Stimulated activated naive CD8-positive, alpha-beta T cell treated with anti-CD3 and anti-CD28 coated beads, Interleukin-15, Interleukin-2, amounts not matched to agents 100 ng/mL and 50 ng/mL, for 24 hours (primary cell): ENCODE measurements at regions not wholly inside any gene's neighbourhood (a gene's known extent, or its start where the extent isn't known, plus 50 kb on each side); places are given as distances from the start of the nearest gene placed in this dataset.

Experiments used
- H3K27ac Mint-ChIP-seq: one replicate; pipeline ENCODE4 v1.8.0; 2021; ENCODE audit warnings: mild to moderate bottlenecking, mixed read lengths
- H3K27me3 Mint-ChIP-seq: one replicate; pipeline ENCODE4 v1.8.0; 2021; ENCODE audit warnings: mixed read lengths
- H3K36me3 Mint-ChIP-seq: one replicate; pipeline ENCODE4 v1.8.0; 2021; ENCODE audit warnings: low read depth, mixed read lengths
- H3K4me1 Mint-ChIP-seq: one replicate; pipeline ENCODE4 v1.8.0; 2021; ENCODE audit warnings: low read depth, mixed read lengths
- H3K4me3 Mint-ChIP-seq: one replicate; pipeline ENCODE4 v1.8.0; 2021; ENCODE audit warnings: mild to moderate bottlenecking, mixed read lengths
- H3K9me3 Mint-ChIP-seq: one replicate; pipeline ENCODE4 v1.8.0; 2021; ENCODE audit warnings: mixed read lengths

GRCh38 chr5:126354012-126354857, 69.0 kb upstream of the GRAMD2B start:
- Mint-ChIP-seq H3K27me3 (peaks cover 1% of the 10 kb centered on the region), H3K9me3 (no peaks in the 10 kb centered on the region), H3K4me1 (peaks cover 15% of the 10 kb centered on the region), H3K36me3 (no peaks in the 10 kb centered on the region), H3K27ac (peak overlapping the region; percentile 32), H3K4me3 (peak overlapping the region; percentile 40)

GRCh38 chr5:126354858-126355731, 68.1 kb upstream of the GRAMD2B start:
- no peaks in the 10 kb centered on the region for H3K9me3 Mint-ChIP-seq
- H3K4me3 Mint-ChIP-seq: no peak overlapping the region
- no peak overlapping the region for H3K27ac Mint-ChIP-seq
- H3K4me1 Mint-ChIP-seq: peaks cover 15% of the 10 kb centered on the region
- H3K36me3 Mint-ChIP-seq: no peaks in the 10 kb centered on the region
- H3K27me3 Mint-ChIP-seq: no peaks in the 10 kb centered on the region

- peaks cover 15% of the 10 kb centered on the region for H3K4me1 Mint-ChIP-seq
- H3K36me3 Mint-ChIP-seq: no peaks in the 10 kb centered on the region
- no peak overlapping the region for H3K4me3 Mint-ChIP-seq
- no peaks in the 10 kb centered on the region for H3K27me3 Mint-ChIP-seq
- no peak overlapping the region for H3K27ac Mint-ChIP-seq
- H3K9me3 Mint-ChIP-seq: no peaks in the 10 kb centered on the region
These were observed 67.3 kb upstream of the GRAMD2B start for GRCh38 chr5:126355940-126356339.

- no peaks in the 10 kb centered on the region for H3K36me3 Mint-ChIP-seq
- H3K27ac Mint-ChIP-seq: no peak overlapping the region
- H3K4me1 Mint-ChIP-seq: peaks cover 15% of the 10 kb centered on the region
These were observed 65.4 kb upstream of the GRAMD2B start for GRCh38 chr5:126357585-126358342.

GRCh38 chr5:126358525-126358924, 64.7 kb upstream of the GRAMD2B start:
- no peak overlapping the region for H3K4me3 Mint-ChIP-seq
- H3K27ac Mint-ChIP-seq: no peak overlapping the region
- H3K4me1 Mint-ChIP-seq: peaks cover 16% of the 10 kb centered on the region
- H3K36me3 Mint-ChIP-seq: no peaks in the 10 kb centered on the region
- no peaks in the 10 kb centered on the region for H3K9me3 Mint-ChIP-seq
- no peaks in the 10 kb centered on the region for H3K27me3 Mint-ChIP-seq

More at GRCh38 chr5:126357585-126358342, 65.4 kb upstream of the GRAMD2B start:
- Mint-ChIP-seq H3K4me3 (no peak overlapping the region), H3K9me3 (no peaks in the 10 kb centered on the region), H3K27me3 (no peaks in the 10 kb centered on the region)

- Mint-ChIP-seq H3K36me3 (no peaks in the 10 kb centered on the region), H3K9me3 (no peaks in the 10 kb centered on the region), H3K4me1 (peaks cover 9% of the 10 kb centered on the region), H3K27me3 (no peaks in the 10 kb centered on the region), H3K4me3 (no peak overlapping the region), H3K27ac (no peak overlapping the region)
These were observed 63.3 kb upstream of the GRAMD2B start for GRCh38 chr5:126359884-126360283.

- Mint-ChIP-seq H3K27ac (no peak overlapping the region), H3K4me1 (peaks cover 4% of the 10 kb centered on the region), H3K9me3 (no peaks in the 10 kb centered on the region), H3K4me3 (no peak overlapping the region), H3K36me3 (no peaks in the 10 kb centered on the region), H3K27me3 (no peaks in the 10 kb centered on the region)
These were observed 62.7 kb upstream of the GRAMD2B start for GRCh38 chr5:126360467-126360866.

GRCh38 chr5:126363658-126364057, 59.6 kb upstream of the GRAMD2B start:
- Mint-ChIP-seq H3K27me3 (no peaks in the 10 kb centered on the region), H3K36me3 (no peaks in the 10 kb centered on the region), H3K4me1 (peaks cover 4% of the 10 kb centered on the region), H3K4me3 (no peak overlapping the region), H3K9me3 (no peaks in the 10 kb centered on the region), H3K27ac (no peak overlapping the region)

- no peaks in the 10 kb centered on the region for H3K9me3 Mint-ChIP-seq
- H3K36me3 Mint-ChIP-seq: no peaks in the 10 kb centered on the region
- no peaks in the 10 kb centered on the region for H3K27me3 Mint-ChIP-seq
- H3K4me3 Mint-ChIP-seq: no peak overlapping the region
- H3K4me1 Mint-ChIP-seq: peaks cover 4% of the 10 kb centered on the region
- no peak overlapping the region for H3K27ac Mint-ChIP-seq
These were observed 58.9 kb upstream of the GRAMD2B start for GRCh38 chr5:126364206-126364902.

- Mint-ChIP-seq H3K27ac (no peak overlapping the region), H3K27me3 (no peaks in the 10 kb centered on the region), H3K9me3 (no peaks in the 10 kb centered on the region), H3K36me3 (no peaks in the 10 kb centered on the region), H3K4me3 (no peak overlapping the region), H3K4me1 (peaks cover 4% of the 10 kb centered on the region)
These were observed 57.6 kb upstream of the GRAMD2B start for GRCh38 chr5:126365446-126366198.

- H3K9me3 Mint-ChIP-seq: no peaks in the 10 kb centered on the region
- H3K27me3 Mint-ChIP-seq: no peaks in the 10 kb centered on the region
- no peak overlapping the region for H3K27ac Mint-ChIP-seq
- H3K4me1 Mint-ChIP-seq: peaks cover 4% of the 10 kb centered on the region
- H3K4me3 Mint-ChIP-seq: no peak overlapping the region
- no peaks in the 10 kb centered on the region for H3K36me3 Mint-ChIP-seq
These were observed 57.0 kb upstream of the GRAMD2B start for GRCh38 chr5:126366199-126366560.

- Mint-ChIP-seq H3K27ac (no peak overlapping the region), H3K4me3 (no peak overlapping the region), H3K36me3 (no peaks in the 10 kb centered on the region), H3K4me1 (peaks cover 4% of the 10 kb centered on the region), H3K9me3 (no peaks in the 10 kb centered on the region), H3K27me3 (no peaks in the 10 kb centered on the region)
These were observed 54.9 kb upstream of the GRAMD2B start for GRCh38 chr5:126368239-126368812.

GRCh38 chr5:126369083-126369482, 54.1 kb upstream of the GRAMD2B start:
- H3K27me3 Mint-ChIP-seq: no peaks in the 10 kb centered on the region
- no peak overlapping the region for H3K27ac Mint-ChIP-seq
- no peak overlapping the region for H3K4me3 Mint-ChIP-seq
- H3K36me3 Mint-ChIP-seq: no peaks in the 10 kb centered on the region
- H3K9me3 Mint-ChIP-seq: no peaks in the 10 kb centered on the region
- peaks cover 7% of the 10 kb centered on the region for H3K4me1 Mint-ChIP-seq
